ENCODE measurements at regions not wholly inside any gene's neighbourhood (a gene's known extent, or its start where the extent isn't known, plus 50 kb on each side); places are given as distances from the start of the nearest gene placed in this dataset.

DNA sequence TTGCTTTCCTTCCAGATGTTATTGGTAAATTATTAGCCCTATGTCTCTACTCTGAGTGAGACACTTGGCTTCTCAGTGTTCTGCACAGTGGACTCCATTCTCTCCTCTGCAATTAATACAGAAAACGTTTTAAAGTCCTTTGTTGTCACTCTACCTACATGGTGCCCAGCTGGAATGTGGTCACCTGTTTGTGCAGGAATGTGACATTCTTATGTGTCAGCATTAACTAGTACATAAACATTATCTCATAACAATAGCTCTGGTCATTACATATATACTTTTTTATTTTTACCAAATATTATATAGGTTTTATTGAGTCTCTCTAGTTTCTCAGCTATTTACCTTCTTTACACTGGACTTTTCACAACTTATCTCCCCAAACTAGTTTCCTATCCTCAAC lies 147.0 kb upstream of the KCNMB2 start:
- H3K79me2 ChIP-seq (ENCODE audit: control insufficient read depth, insufficient read depth, low read length): no peaks in the 10 kb centered on the region
- H3K9me1 ChIP-seq (replicated peaks; ENCODE audit: control insufficient read depth, extremely low read depth, insufficient read depth, low read length): no peaks in the 10 kb centered on the region
- ChIA-PET POLR2A (no interaction called here), CTCF (interaction anchor here (1.3 kb wide), 1 partner anchor 1517 kb away, joined by 3 read pairs; no protein-coding TSS in a partner anchor)
- no peak overlapping the region for H3K4me3 ChIP-seq (replicated peaks in 1 of 3; ENCODE audit: insufficient read depth in 1 of 3, low read depth in 1 of 3, low read length in 3 of 3)
- H3K9me3 ChIP-seq (replicated peaks; ENCODE audit: control insufficient read depth, insufficient read depth, low read length): no peaks in the 10 kb centered on the region
- H4K20me1 ChIP-seq (replicated peaks; ENCODE audit: control insufficient read depth, extremely low read depth, insufficient read depth, low read length): no peaks in the 10 kb centered on the region
- DNase-seq (ENCODE audit: low read depth, low spot score) (no peak), FAIRE-seq (no peak)
- H3K27ac ChIP-seq (ENCODE audit: insufficient read depth, low read depth, low read length): no peak overlapping the region
- no peaks in the 10 kb centered on the region for H3K27me3 ChIP-seq (ENCODE audit: control insufficient read depth in 2 of 2, insufficient read depth in 2 of 2, low read length in 2 of 2)
- peaks cover 15% of the 10 kb centered on the region for H3K4me1 ChIP-seq (ENCODE audit: control insufficient read depth, extremely low read depth, insufficient read depth, low read length)
- H3K36me3 ChIP-seq (ENCODE audit: control insufficient read depth in 2 of 2, extremely low read depth in 1 of 2, insufficient read depth in 2 of 2, low read length in 2 of 2): no peaks in the 10 kb centered on the region
- no peak overlapping the region for H3K9ac ChIP-seq (replicated peaks; ENCODE audit: extremely low read depth, insufficient read depth, low read length)
- TF ChIP-seq POLR2A (IDR thresholded peaks at IDR 0.05; ENCODE audit: low read depth, low read length) (no peak), GATA2 (IDR thresholded peaks at IDR 0.05; ENCODE audit: insufficient read depth, insufficient read length, low read depth, low read length) (no peak), EZH2 (IDR thresholded peaks at IDR 0.05; ENCODE audit: borderline replicate concordance, low read depth, low read length, severe bottlenecking) (no peak), JUN (IDR thresholded peaks at IDR 0.05; ENCODE audit: borderline replicate concordance, insufficient read depth, insufficient read length, low read depth) (no peak), FOS (IDR thresholded peaks at IDR 0.05; ENCODE audit: borderline replicate concordance, insufficient read depth, low read length) (no peak), POLR2AphosphoS5 (IDR thresholded peaks at IDR 0.05; ENCODE audit: insufficient read depth, low read depth, low read length) (no peak), MYC (IDR thresholded peaks at IDR 0.05; ENCODE audit: low read depth, low read length) (no peak)
- TF ChIP-seq, protein P1, sequence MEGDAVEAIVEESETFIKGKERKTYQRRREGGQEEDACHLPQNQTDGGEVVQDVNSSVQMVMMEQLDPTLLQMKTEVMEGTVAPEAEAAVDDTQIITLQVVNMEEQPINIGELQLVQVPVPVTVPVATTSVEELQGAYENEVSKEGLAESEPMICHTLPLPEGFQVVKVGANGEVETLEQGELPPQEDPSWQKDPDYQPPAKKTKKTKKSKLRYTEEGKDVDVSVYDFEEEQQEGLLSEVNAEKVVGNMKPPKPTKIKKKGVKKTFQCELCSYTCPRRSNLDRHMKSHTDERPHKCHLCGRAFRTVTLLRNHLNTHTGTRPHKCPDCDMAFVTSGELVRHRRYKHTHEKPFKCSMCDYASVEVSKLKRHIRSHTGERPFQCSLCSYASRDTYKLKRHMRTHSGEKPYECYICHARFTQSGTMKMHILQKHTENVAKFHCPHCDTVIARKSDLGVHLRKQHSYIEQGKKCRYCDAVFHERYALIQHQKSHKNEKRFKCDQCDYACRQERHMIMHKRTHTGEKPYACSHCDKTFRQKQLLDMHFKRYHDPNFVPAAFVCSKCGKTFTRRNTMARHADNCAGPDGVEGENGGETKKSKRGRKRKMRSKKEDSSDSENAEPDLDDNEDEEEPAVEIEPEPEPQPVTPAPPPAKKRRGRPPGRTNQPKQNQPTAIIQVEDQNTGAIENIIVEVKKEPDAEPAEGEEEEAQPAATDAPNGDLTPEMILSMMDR (IDR thresholded peaks at IDR 0.05; ENCODE audit: extremely low read depth in 1 of 2, insufficient read depth in 1 of 2, low read depth in 1 of 2, low read length in 2 of 2): no peak
- H2AFZ ChIP-seq (ENCODE audit: low read depth, low read length): no peak overlapping the region
- H3K4me2 ChIP-seq (ENCODE audit: insufficient read depth, low read length): no peak overlapping the region
- dilution Hi-C loops (cut with MboI; ENCODE audit: extremely low pct_ligation_motif_present, low sequenced_read_pairs) (no loop called here), intact Hi-C loops (cut with micrococcal nuclease) (loop anchor here (10.0 kb wide), 2 partner anchors 854 to 1244 kb away; no protein-coding TSS in a partner anchor)
- no TSS peak for BruUV-seq (replicated peaks)
